IPS DF 6.9 (cell line): ENCODE measurements at regions not wholly inside any gene's neighbourhood (a gene's known extent, or its start where the extent isn't known, plus 50 kb on each side); places are given as distances from the start of the nearest gene placed in this dataset.

Experiments used
- DNase-seq: peaks from one replicate; pipeline ENCODE4 v3.0.0-alpha.2; 2013; ENCODE audit warnings: low read depth, low spot score
- H3K27ac ChIP-seq: one replicate; pipeline ENCODE4 v1.5.1; 2013; ENCODE audit warnings: low read length, control low read depth
- H3K27me3 ChIP-seq: 2 replicates; pipeline ENCODE4 v1.6.1; 2013; ENCODE audit warnings: mild to moderate bottlenecking, low read length; ENCODE audit not compliant: control insufficient read depth, insufficient read depth
- H3K36me3 ChIP-seq: 2 replicates; pipeline ENCODE4 v1.6.1; 2013; ENCODE audit warnings: low read length; ENCODE audit not compliant: control insufficient read depth, insufficient read depth
- H3K4me1 ChIP-seq: 2 replicates; pipeline ENCODE4 v1.6.1; 2013; ENCODE audit warnings: low read length; ENCODE audit not compliant: control insufficient read depth, insufficient read depth
- H3K4me3 ChIP-seq: 2 replicates; pipeline ENCODE4 v1.5.1; 2013; ENCODE audit warnings: mild to moderate bottlenecking, low read length
- H3K9me3 ChIP-seq: 2 replicates; pipeline ENCODE4 v1.6.1; 2013; ENCODE audit warnings: low read length, inconsistent platforms; ENCODE audit not compliant: control insufficient read depth, insufficient read depth
- WGBS: extraction: QIAGEN DNeasy Blood & Tissue Kit; methylation state at CpG from one replicate; pipeline ENCODE4 v1.1.7; 2013; ENCODE audit warnings: mixed read lengths, missing lambda C conversion rate; ENCODE audit not compliant: insufficient read length, insufficient coverage; 5-methylcytosine and 5-hydroxymethylcytosine counted together

- H3K9me3 ChIP-seq, result no peaks in the 10 kb centered on the region
- no peak overlapping the region for H3K27ac ChIP-seq
- no peaks in the 10 kb centered on the region for H3K36me3 ChIP-seq
- no peaks in the 10 kb centered on the region for H3K27me3 ChIP-seq
- WGBS, result no CpG with 5 or more reads among the region's 5 CpGs
- no peak for DNase-seq
- H3K4me3 ChIP-seq, result no peak overlapping the region
- H3K4me1 ChIP-seq, result peaks cover 3% of the 10 kb centered on the region; the same call in 1 of the 2 replicates
Measured at GRCh38 chr2:172285010-172285621, 142.3 kb upstream of the ITGA6 start.

- H3K9me3 ChIP-seq, result no peaks in the 10 kb centered on the region
- DNase-seq, result no peak
- no CpG with 5 or more reads among the region's 9 CpGs for WGBS
- H3K4me1 ChIP-seq, result peaks cover 3% of the 10 kb centered on the region; the same call in 1 of the 2 replicates
- no peak overlapping the region for H3K4me3 ChIP-seq
- H3K27me3 ChIP-seq, result no peaks in the 10 kb centered on the region
- no peaks in the 10 kb centered on the region for H3K36me3 ChIP-seq
- H3K27ac ChIP-seq, result no peak overlapping the region
Measured at GRCh38 chr2:172285760-172286159, 141.6 kb upstream of the ITGA6 start.

- Histone ChIP-seq H3K4me3 (no peak overlapping the region), H3K9me3 (no peaks in the 10 kb centered on the region), H3K4me1 (peaks cover 3% of the 10 kb centered on the region; the same call in 1 of the 2 replicates), H3K27ac (no peak overlapping the region), H3K27me3 (no peaks in the 10 kb centered on the region), H3K36me3 (no peaks in the 10 kb centered on the region)
- no peak for DNase-seq
Measured at GRCh38 chr2:172287190-172287589, 140.2 kb upstream of the ITGA6 start.

- Histone ChIP-seq H3K4me1 (peaks cover 3% of the 10 kb centered on the region; the same call in 1 of the 2 replicates), H3K9me3 (no peaks in the 10 kb centered on the region), H3K27ac (no peak overlapping the region), H3K27me3 (no peaks in the 10 kb centered on the region), H3K4me3 (no peak overlapping the region), H3K36me3 (no peaks in the 10 kb centered on the region)
- no peak for DNase-seq
- no CpG with 5 or more reads among the region's 6 CpGs for WGBS
Measured at GRCh38 chr2:172287605-172288315, 139.6 kb upstream of the ITGA6 start.

- no peak for DNase-seq
- no peaks in the 10 kb centered on the region for H3K27me3 ChIP-seq
- H3K27ac ChIP-seq, result no peak overlapping the region
- H3K36me3 ChIP-seq, result no peaks in the 10 kb centered on the region
- WGBS, result no CpG with 5 or more reads among the region's 1 CpG
- no peaks in the 10 kb centered on the region for H3K9me3 ChIP-seq
- H3K4me1 ChIP-seq, result peaks cover 3% of the 10 kb centered on the region; the same call in 1 of the 2 replicates
- H3K4me3 ChIP-seq, result no peak overlapping the region
Measured at GRCh38 chr2:172288603-172289002, 138.8 kb upstream of the ITGA6 start.

- WGBS, result no CpG with 5 or more reads among the region's 6 CpGs
- DNase-seq, result no peak
- no peak overlapping the region for H3K27ac ChIP-seq
Measured at GRCh38 chr2:172293952-172294351, 133.4 kb upstream of the ITGA6 start.

GRCh38 chr2:172294983-172295382 is 132.4 kb upstream of the ITGA6 start:
- no peak overlapping the region for H3K27ac ChIP-seq

More at GRCh38 chr2:172293952-172294351, 133.4 kb upstream of the ITGA6 start:
- no peak overlapping the region for H3K4me3 ChIP-seq
- H3K9me3 ChIP-seq, result no peaks in the 10 kb centered on the region
- no peaks in the 10 kb centered on the region for H3K36me3 ChIP-seq
- H3K27me3 ChIP-seq, result no peaks in the 10 kb centered on the region
- H3K4me1 ChIP-seq, result 0 out of 2 replicates have a peak, but pooled peaks cover 2% of the 10 kb centered on the region

GRCh38 chr2:172295677-172296076 is 131.7 kb upstream of the ITGA6 start:
- WGBS, result no CpG with 5 or more reads among the region's 4 CpGs
- Histone ChIP-seq H3K36me3 (no peaks in the 10 kb centered on the region), H3K4me1 (0 out of 2 replicates have a peak, but pooled peaks cover 2% of the 10 kb centered on the region), H3K4me3 (no peak overlapping the region), H3K27ac (no peak overlapping the region), H3K9me3 (no peaks in the 10 kb centered on the region), H3K27me3 (no peaks in the 10 kb centered on the region)
- DNase-seq, result no peak

More at GRCh38 chr2:172294983-172295382, 132.4 kb upstream of the ITGA6 start:
- no peak for DNase-seq
- Histone ChIP-seq H3K27me3 (no peaks in the 10 kb centered on the region), H3K36me3 (no peaks in the 10 kb centered on the region), H3K4me3 (no peak overlapping the region), H3K4me1 (0 out of 2 replicates have a peak, but pooled peaks cover 2% of the 10 kb centered on the region), H3K9me3 (no peaks in the 10 kb centered on the region)
- no CpG with 5 or more reads among the region's 1 CpG for WGBS

GRCh38 chr2:172296267-172297046 is 130.9 kb upstream of the ITGA6 start:
- H3K36me3 ChIP-seq, result no peaks in the 10 kb centered on the region
- no peaks in the 10 kb centered on the region for H3K27me3 ChIP-seq
- H3K4me3 ChIP-seq, result no peak overlapping the region
- H3K27ac ChIP-seq, result no peak overlapping the region
- WGBS, result no CpG with 5 or more reads among the region's 6 CpGs
- H3K9me3 ChIP-seq, result no peaks in the 10 kb centered on the region
- H3K4me1 ChIP-seq, result 0 out of 2 replicates have a peak, but pooled peaks cover 2% of the 10 kb centered on the region
- no peak for DNase-seq

- Histone ChIP-seq H3K4me3 (no peak overlapping the region), H3K9me3 (no peaks in the 10 kb centered on the region), H3K36me3 (no peaks in the 10 kb centered on the region), H3K27ac (no peak overlapping the region), H3K27me3 (no peaks in the 10 kb centered on the region), H3K4me1 (0 out of 2 replicates have a peak, but pooled peaks cover 2% of the 10 kb centered on the region)
- no peak for DNase-seq
- WGBS, result no CpG with 5 or more reads among the region's 3 CpGs
Measured at GRCh38 chr2:172297531-172297930, 129.9 kb upstream of the ITGA6 start.
